GM12878 (cell line): ENCODE measurements at regions not wholly inside any gene's neighbourhood (a gene's known extent, or its start where the extent isn't known, plus 50 kb on each side); places are given as distances from the start of the nearest gene placed in this dataset.

Source experiments
- ATAC-seq: fragments of 200-7000 bp; cut with Tn5 transposase; 3 replicates; pipeline ENCODE4 v1.9.1; 2020; ENCODE audit warnings: mild to moderate bottlenecking, moderate library complexity
- BruUV-seq: library from RNA; stranded (reverse); fragments of 400-500 nt; replicated peaks from 2 replicates; lab custom pipeline; 2021; lab: Mats Ljungman, UMichigan
- CTCF ChIA-PET: fragments of 300-600 bp; sonication (Branson Sonifier 250); formaldehyde crosslinking; extraction: SDS; loops from one replicate; lab custom pipeline; 2021; ENCODE audit warnings: inconsistent platforms; lab: Yijun Ruan, JAX
- POLR2A ChIA-PET: fragments of 350-600 bp; formaldehyde crosslinking; extraction: SDS; loops from one replicate; lab custom pipeline; 2021; ENCODE audit warnings: inconsistent platforms; lab: Charles Lee
- RAD21 ChIA-PET: fragments of 300-600 bp; sonication (Branson Sonifier 250); formaldehyde crosslinking; loops from one replicate; lab custom pipeline; 2023; ENCODE audit warnings: antibody characterized with exemption; ENCODE audit not compliant: unreplicated experiment; lab: Charles Lee
- SMC1A ChIA-PET: fragments of 300-600 bp; sonication (Branson Sonifier 250); formaldehyde crosslinking; loops from one replicate; lab custom pipeline; 2023; ENCODE audit not compliant: unreplicated experiment, uncharacterized antibody; lab: Charles Lee
- DNase-seq: peaks from one replicate; pipeline ENCODE4 v3.0.0-alpha.2; 2011; ENCODE audit warnings: low read depth, low spot score
- FAIRE-seq: peaks from 3 replicates; lab custom pipeline; 2011; peaks lifted over from hg19 to GRCh38; lab: Jason Lieb, UNC
- H2AFZ ChIP-seq: 2 replicates; pipeline ENCODE4 v1.6.0; 2011; ENCODE audit warnings: low read depth, low read length, control low read depth; ENCODE audit not compliant: control insufficient read depth
- H3K27ac ChIP-seq: 2 replicates; pipeline ENCODE4 v1.5.1; 2011; ENCODE audit warnings: control low read depth; ENCODE audit not compliant: control insufficient read depth, insufficient read depth
- H3K27me3 ChIP-seq, 2 experiments: replicated peaks in 1 of 2; 2 replicates each; pipeline versions ENCODE4 v1.6.0 to v1.6.1; 2011; ENCODE audit warnings: low read length in 1 of 2; ENCODE audit not compliant: control insufficient read depth in 2 of 2, insufficient read depth in 2 of 2
- H3K36me3 ChIP-seq, 2 experiments: 2 replicates each; pipeline ENCODE4 v1.5.1; 2011; ENCODE audit warnings: low read length in 1 of 2; ENCODE audit not compliant: control insufficient read depth in 2 of 2, insufficient read depth in 2 of 2
- H3K4me1 ChIP-seq: 2 replicates; pipeline ENCODE4 v1.6.1; 2011; ENCODE audit warnings: mild to moderate bottlenecking, low read length, moderate library complexity, mixed read lengths; ENCODE audit not compliant: control insufficient read depth, insufficient read depth
- H3K4me2 ChIP-seq: 2 replicates; pipeline ENCODE4 v1.6.0; 2011; ENCODE audit warnings: control low read depth; ENCODE audit not compliant: control insufficient read depth, insufficient read depth
- H3K4me3 ChIP-seq: fragments of 200-600 bp; sonication (generic); 2 replicates; pipeline ENCODE4 v1.5.1; 2016
- H3K79me2 ChIP-seq: 2 replicates; pipeline ENCODE4 v1.6.0; 2011; ENCODE audit warnings: low read length; ENCODE audit not compliant: control insufficient read depth, insufficient read depth
- H3K9ac ChIP-seq: 2 replicates; pipeline ENCODE4 v1.8.0; 2011; ENCODE audit warnings: low read length, control low read depth, mixed read lengths; ENCODE audit not compliant: control insufficient read depth, insufficient read depth
- H3K9me3 ChIP-seq: replicated peaks from 3 replicates; pipeline ENCODE4 v1.5.1; 2011; ENCODE audit warnings: mild to moderate bottlenecking, low read length; ENCODE audit not compliant: control insufficient read depth, insufficient read depth
- H4K20me1 ChIP-seq: 2 replicates; pipeline ENCODE4 v1.6.0; 2011; ENCODE audit not compliant: control insufficient read depth, insufficient read depth
- BCLAF1 ChIP-seq: fragments of 450-650 bp; IDR thresholded peaks from 2 replicates; pipeline ENCODE4 v1.6.1; 2017; ENCODE audit warnings: antibody characterized with exemption, mild to moderate bottlenecking, moderate library complexity
- IKZF2 ChIP-seq, 2 experiments: fragments of 450-650 bp; IDR thresholded peaks; 2 replicates each; pipeline ENCODE4 v1.6.1; 2017; ENCODE audit warnings: mild to moderate bottlenecking in 2 of 2, moderate library complexity in 2 of 2
- KDM1A ChIP-seq: fragments of 200-600 bp; sonication (generic); IDR thresholded peaks from 2 replicates; pipeline ENCODE4 v1.6.1; 2016; ENCODE audit warnings: borderline replicate concordance
- MTA3 ChIP-seq: IDR thresholded peaks from 2 replicates; pipeline ENCODE4 v1.6.1; 2012; ENCODE audit warnings: low read length, inconsistent platforms, borderline replicate concordance
- MYC ChIP-seq: IDR thresholded peaks from 2 replicates; pipeline ENCODE4 v1.6.1; 2011; ENCODE audit warnings: mild to moderate bottlenecking, low read length, moderate library complexity, inconsistent platforms; ENCODE audit not compliant: insufficient read depth, insufficient replicate concordance, insufficient read length, severe bottlenecking
- RUNX3 ChIP-seq: IDR thresholded peaks from 2 replicates; pipeline ENCODE4 v1.6.1; 2012; ENCODE audit warnings: low read length, inconsistent platforms
- SMAD5 ChIP-seq: IDR thresholded peaks from 2 replicates; pipeline ENCODE4 v1.6.1; 2016; ENCODE audit warnings: antibody characterized with exemption, low read depth
- SUPT20H ChIP-seq: IDR thresholded peaks from 2 replicates; pipeline ENCODE4 v1.6.1; 2011; ENCODE audit warnings: low read depth, mild to moderate bottlenecking, low read length, moderate library complexity, borderline replicate concordance; ENCODE audit not compliant: control insufficient read depth
- USF2 ChIP-seq: IDR thresholded peaks from 2 replicates; pipeline ENCODE4 v1.6.1; 2011; ENCODE audit warnings: low read depth, low read length, improper control_type of control experiment, borderline replicate concordance
- ZBED1 ChIP-seq: IDR thresholded peaks from 2 replicates; pipeline ENCODE4 v1.6.1; 2016; ENCODE audit warnings: borderline replicate concordance
- ZNF207 ChIP-seq: fragments of 450-650 bp; IDR thresholded peaks from 2 replicates; pipeline ENCODE4 v1.6.1; 2014; ENCODE audit warnings: antibody characterized with exemption, mild to moderate bottlenecking, borderline replicate concordance
- WGBS: methylation state at CpG from one replicate; pipeline ENCODE4 v1.1.6; 2016; ENCODE audit warnings: low lambda C conversion rate; ENCODE audit not compliant: insufficient replicate concordance, insufficient coverage; ENCODE audit errors: missing lambda C conversion rate; 5-methylcytosine and 5-hydroxymethylcytosine counted together
- in situ Hi-C: fragments of 300-500 bp; cut with MboI; formaldehyde crosslinking; loops from 9 replicates; pipeline ENCODE4 v1.14.3; 2018; ENCODE audit warnings: mixed read lengths
- intact Hi-C: fragments of 100-400 bp; cut with micrococcal nuclease; formaldehyde crosslinking; loops from one replicate; pipeline ENCODE4 v1.14.2; 2022; ENCODE audit not compliant: unreplicated experiment
- TF ChIP-seq, protein P1 (sequence below): fragments of 450-650 bp; IDR thresholded peaks from 2 replicates; pipeline ENCODE4 v1.6.1; 2016; ENCODE audit warnings: mild to moderate bottlenecking

DNA sequence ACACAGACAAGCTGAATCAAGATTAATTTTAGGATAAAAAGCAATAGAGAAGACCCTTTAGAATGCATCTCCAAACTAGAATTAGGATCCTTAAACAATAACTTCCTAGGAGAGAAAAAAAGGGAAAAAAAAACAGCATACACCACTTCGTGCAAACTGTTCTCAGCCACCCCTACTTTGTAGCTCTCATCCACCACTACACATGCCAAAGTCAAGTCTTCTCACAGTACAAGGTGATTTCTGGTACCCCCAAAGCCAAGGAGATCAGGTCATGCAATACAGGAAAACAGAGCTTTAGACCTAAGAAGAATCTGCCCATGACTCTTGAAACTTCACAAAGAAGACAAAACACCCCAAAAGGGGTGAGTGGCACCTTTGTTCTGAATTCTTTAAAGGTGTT, 166.9 kb downstream of the SUCNR1 start:
- H3K27ac ChIP-seq: peak overlapping the region; percentile 41
- peaks cover 7% of the 10 kb centered on the region for H3K9me3 ChIP-seq
- ChIA-PET CTCF (interaction anchor here (0.7 to 0.9 kb wide), 2 partner anchors 23 to 612 kb away, joined by 3 to 5 read pairs; no protein-coding TSS in a partner anchor), SMC1A (interaction anchor here (0.6 kb wide), 1 partner anchor 15 kb away, joined by 3 read pairs; no protein-coding TSS in a partner anchor)
- DNase-seq (no peak), ATAC-seq (peak; percentile 61), FAIRE-seq (no peak)
- 55% methylated on average over 1 of the region's 1 CpG for WGBS
- no peak overlapping the region for H2AFZ ChIP-seq
- no peak overlapping the region for H3K4me3 ChIP-seq
- no peaks in the 10 kb centered on the region for H3K27me3 ChIP-seq
- H3K79me2 ChIP-seq: no peaks in the 10 kb centered on the region
- no peaks in the 10 kb centered on the region for H3K36me3 ChIP-seq
- no peak overlapping the region for H3K9ac ChIP-seq
- intact Hi-C loops: no loop called here
- TF ChIP-seq IKZF2 (IDR thresholded peaks at IDR 0.05) (no peak), RUNX3 (no peak), SUPT20H (no peak), USF2 (no peak), MYC (no peak), MTA3 (no peak), SMAD5 (no peak), KDM1A (no peak), BCLAF1 (no peak), ZNF207 (no peak), ZBED1 (no peak)
- TF ChIP-seq, protein P1, sequence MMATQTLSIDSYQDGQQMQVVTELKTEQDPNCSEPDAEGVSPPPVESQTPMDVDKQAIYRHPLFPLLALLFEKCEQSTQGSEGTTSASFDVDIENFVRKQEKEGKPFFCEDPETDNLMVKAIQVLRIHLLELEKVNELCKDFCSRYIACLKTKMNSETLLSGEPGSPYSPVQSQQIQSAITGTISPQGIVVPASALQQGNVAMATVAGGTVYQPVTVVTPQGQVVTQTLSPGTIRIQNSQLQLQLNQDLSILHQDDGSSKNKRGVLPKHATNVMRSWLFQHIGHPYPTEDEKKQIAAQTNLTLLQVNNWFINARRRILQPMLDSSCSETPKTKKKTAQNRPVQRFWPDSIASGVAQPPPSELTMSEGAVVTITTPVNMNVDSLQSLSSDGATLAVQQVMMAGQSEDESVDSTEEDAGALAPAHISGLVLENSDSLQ: no peak
- TF ChIP-seq, all 136 proteins: peak for 0
- H3K4me1 ChIP-seq: 0 out of 2 replicates have a peak, but pooled peaks cover 4% of the 10 kb centered on the region
- ChIA-PET RAD21 (no interaction called here), POLR2A (no interaction called here)
- in situ Hi-C loops: no loop called here
- H4K20me1 ChIP-seq: no peaks in the 10 kb centered on the region
- no peak overlapping the region; the same call in 1 of the 2 replicates for H3K4me2 ChIP-seq
- no TSS peak for BruUV-seq
